Activated CD4-positive, alpha-beta T cell treated with anti-CD3 and anti-CD28 coated beads for 36 hours (primary cell): ENCODE measurements at regions not wholly inside any gene's neighbourhood (a gene's known extent, or its start where the extent isn't known, plus 50 kb on each side); places are given as distances from the start of the nearest gene placed in this dataset.

Experiments
- ATAC-seq: fragments of 200-7000 bp; cut with Tn5 transposase; one replicate; pipeline ENCODE4 v1.10.0; 2021; ENCODE audit warnings: mild to moderate bottlenecking, moderate library complexity
- CTCF ChIA-PET: fragments of 350-600 bp; sonication (Branson Sonifier 250); formaldehyde crosslinking; loops from one replicate; lab custom pipeline; 2021; ENCODE audit warnings: antibody characterized with exemption; lab: Charles Lee
- POLR2A ChIA-PET: fragments of 350-600 bp; sonication (Branson Sonifier 250); formaldehyde crosslinking; loops from one replicate; lab custom pipeline; 2021; ENCODE audit warnings: antibody characterized with exemption, inconsistent platforms; lab: Charles Lee
- DNase-seq: peaks from one replicate; pipeline ENCODE4 v3.0.0-alpha.2; 2020
- H3K27ac Mint-ChIP-seq: one replicate; pipeline ENCODE4 v1.8.0; 2021; ENCODE audit warnings: mixed read lengths
- H3K27me3 Mint-ChIP-seq: one replicate; pipeline ENCODE4 v1.8.0; 2021; ENCODE audit warnings: mixed read lengths
- H3K36me3 Mint-ChIP-seq: one replicate; pipeline ENCODE4 v1.8.0; 2021; ENCODE audit warnings: low read depth, mixed read lengths
- H3K4me1 Mint-ChIP-seq: one replicate; pipeline ENCODE4 v1.8.0; 2021; ENCODE audit warnings: mixed read lengths
- H3K4me3 Mint-ChIP-seq: one replicate; pipeline ENCODE4 v1.8.0; 2021; ENCODE audit warnings: mild to moderate bottlenecking, moderate library complexity, mixed read lengths
- H3K9me3 Mint-ChIP-seq: one replicate; pipeline ENCODE4 v1.8.0; 2021; ENCODE audit warnings: low read depth, mixed read lengths
- intact Hi-C, 2 experiments: fragments of 100-400 bp; cut with DNase I in 1 of 2; cut with micrococcal nuclease in 1 of 2; formaldehyde crosslinking; loops; one replicate each; pipeline versions ENCODE4 v1.14.2 to v1.15.1; 2022 to 2024; cut with DNase I, micrococcal nuclease

GRCh38 chr14:89587136-89587420, 170.0 kb upstream of the FOXN3 start:
- H3K4me1 Mint-ChIP-seq: peaks cover 70% of the 10 kb centered on the region
- ChIA-PET CTCF (interaction anchor here (0.7 kb wide), 1 partner anchor 348 kb away, joined by 3 read pairs; no protein-coding TSS in a partner anchor), POLR2A (no interaction called here)
- H3K4me3 Mint-ChIP-seq: no peak overlapping the region
- no peaks in the 10 kb centered on the region for H3K27me3 Mint-ChIP-seq
- H3K9me3 Mint-ChIP-seq: peaks cover 5% of the 10 kb centered on the region
- peaks cover 48% of the 10 kb centered on the region for H3K36me3 Mint-ChIP-seq
- DNase-seq (no peak), ATAC-seq (no peak)
- H3K27ac Mint-ChIP-seq: no peak overlapping the region
- intact Hi-C loops: no loop called here

GRCh38 chr14:89586258-89587135, 169.5 kb upstream of the FOXN3 start:
- H3K4me3 Mint-ChIP-seq: peak overlapping the region; percentile 4
- H3K4me1 Mint-ChIP-seq: peaks cover 64% of the 10 kb centered on the region
- ChIA-PET POLR2A (no interaction called here), CTCF (interaction anchor here (0.6 to 0.7 kb wide), 3 partner anchors 177 to 349 kb away, joined by 3 read pairs; no protein-coding TSS in a partner anchor)
- intact Hi-C loops: no loop called here
- DNase-seq (peak; percentile 39), ATAC-seq (peak; percentile 80)
- peak overlapping the region; percentile 40 for H3K27ac Mint-ChIP-seq
- peaks cover 48% of the 10 kb centered on the region for H3K36me3 Mint-ChIP-seq
- no peaks in the 10 kb centered on the region for H3K27me3 Mint-ChIP-seq
- peaks cover 3% of the 10 kb centered on the region for H3K9me3 Mint-ChIP-seq

- ATAC-seq (no peak), DNase-seq (no peak)
- Mint-ChIP-seq H3K27ac (no peak overlapping the region), H3K36me3 (peaks cover 30% of the 10 kb centered on the region), H3K9me3 (no peaks in the 10 kb centered on the region), H3K4me1 (peaks cover 24% of the 10 kb centered on the region), H3K4me3 (no peak overlapping the region), H3K27me3 (no peaks in the 10 kb centered on the region)
- intact Hi-C loops: no loop called here
- CTCF ChIA-PET: no interaction called here
- POLR2A ChIA-PET: no interaction called here
These were observed 161.1 kb upstream of the FOXN3 start for GRCh38 chr14:89578156-89578555.

GRCh38 chr14:89576960-89577359, 159.9 kb upstream of the FOXN3 start:
- ChIA-PET CTCF (no interaction called here), POLR2A (no interaction called here)
- H3K27me3 Mint-ChIP-seq: no peaks in the 10 kb centered on the region
- intact Hi-C loops: no loop called here
- H3K4me1 Mint-ChIP-seq: peaks cover 32% of the 10 kb centered on the region
- H3K36me3 Mint-ChIP-seq: peaks cover 25% of the 10 kb centered on the region
- ATAC-seq (no peak), DNase-seq (no peak)
- no peak overlapping the region for H3K27ac Mint-ChIP-seq
- H3K4me3 Mint-ChIP-seq: no peak overlapping the region
- no peaks in the 10 kb centered on the region for H3K9me3 Mint-ChIP-seq

GRCh38 chr14:89576145-89576927, 159.3 kb upstream of the FOXN3 start:
- no peak for DNase-seq
- Mint-ChIP-seq H3K36me3 (peaks cover 19% of the 10 kb centered on the region), H3K9me3 (no peaks in the 10 kb centered on the region), H3K27ac (no peak overlapping the region), H3K27me3 (no peaks in the 10 kb centered on the region), H3K4me1 (peaks cover 32% of the 10 kb centered on the region), H3K4me3 (no peak overlapping the region)
- intact Hi-C loops: no loop called here
- no peak for ATAC-seq
- ChIA-PET CTCF (interaction anchor here (0.6 to 1.0 kb wide), 2 partner anchors 10 to 284 kb away, joined by 3 read pairs; no protein-coding TSS in a partner anchor), POLR2A (no interaction called here)

GRCh38 chr14:89575386-89576061, 158.5 kb upstream of the FOXN3 start:
- no peak for ATAC-seq
- intact Hi-C loops: no loop called here
- peaks cover 32% of the 10 kb centered on the region for H3K4me1 Mint-ChIP-seq

GRCh38 chr14:89574420-89574819, 157.4 kb upstream of the FOXN3 start:
- CTCF ChIA-PET: interaction anchor here (0.7 to 1.5 kb wide), 2 partner anchors 26 to 89 kb away, joined by 3 read pairs; no protein-coding TSS in a partner anchor
- POLR2A ChIA-PET: no interaction called here
- H3K27me3 Mint-ChIP-seq: no peaks in the 10 kb centered on the region
- peaks cover 36% of the 10 kb centered on the region for H3K4me1 Mint-ChIP-seq
- H3K4me3 Mint-ChIP-seq: no peak overlapping the region
- H3K9me3 Mint-ChIP-seq: no peaks in the 10 kb centered on the region
- no peak for DNase-seq
- H3K36me3 Mint-ChIP-seq: peaks cover 15% of the 10 kb centered on the region
- H3K27ac Mint-ChIP-seq: no peak overlapping the region
- no peak for ATAC-seq
- intact Hi-C loops: no loop called here

More at GRCh38 chr14:89575386-89576061, 158.5 kb upstream of the FOXN3 start:
- Mint-ChIP-seq H3K27me3 (no peaks in the 10 kb centered on the region), H3K27ac (no peak overlapping the region), H3K36me3 (peaks cover 12% of the 10 kb centered on the region), H3K9me3 (no peaks in the 10 kb centered on the region), H3K4me3 (no peak overlapping the region)
- CTCF ChIA-PET: interaction anchor here (0.6 to 1.5 kb wide), 4 partner anchors 10 to 285 kb away, joined by 3 read pairs; no protein-coding TSS in a partner anchor
- POLR2A ChIA-PET: no interaction called here
- no peak for DNase-seq

GRCh38 chr14:89573399-89573657, 156.3 kb upstream of the FOXN3 start:
- POLR2A ChIA-PET: no interaction called here
- Mint-ChIP-seq H3K4me1 (peaks cover 34% of the 10 kb centered on the region), H3K9me3 (no peaks in the 10 kb centered on the region), H3K27ac (no peak overlapping the region), H3K36me3 (peaks cover 16% of the 10 kb centered on the region), H3K27me3 (no peaks in the 10 kb centered on the region), H3K4me3 (no peak overlapping the region)
- DNase-seq: no peak
- intact Hi-C loops: no loop called here
- ATAC-seq: no peak
- CTCF ChIA-PET: no interaction called here

GRCh38 chr14:89572596-89573398, 155.8 kb upstream of the FOXN3 start:
- POLR2A ChIA-PET: no interaction called here
- Mint-ChIP-seq H3K4me1 (peaks cover 37% of the 10 kb centered on the region), H3K4me3 (no peak overlapping the region), H3K27ac (no peak overlapping the region), H3K9me3 (no peaks in the 10 kb centered on the region), H3K27me3 (no peaks in the 10 kb centered on the region), H3K36me3 (peaks cover 16% of the 10 kb centered on the region)
- intact Hi-C loops: no loop called here
- no peak for DNase-seq
- CTCF ChIA-PET: interaction anchor here (0.6 kb wide), 1 partner anchor 394 kb away, joined by 3 read pairs; no protein-coding TSS in a partner anchor
- no peak for ATAC-seq

- no peaks in the 10 kb centered on the region for H3K9me3 Mint-ChIP-seq
- DNase-seq (no peak), ATAC-seq (no peak)
- H3K4me3 Mint-ChIP-seq: no peak overlapping the region
- no peaks in the 10 kb centered on the region for H3K27me3 Mint-ChIP-seq
- intact Hi-C loops: no loop called here
- no peak overlapping the region for H3K27ac Mint-ChIP-seq
- ChIA-PET CTCF (no interaction called here), POLR2A (no interaction called here)
- peaks cover 16% of the 10 kb centered on the region for H3K36me3 Mint-ChIP-seq
- peaks cover 41% of the 10 kb centered on the region for H3K4me1 Mint-ChIP-seq
These were observed 154.5 kb upstream of the FOXN3 start for GRCh38 chr14:89571491-89571890.
